Activated CD8-positive, alpha-beta T cell treated with anti-CD3 and anti-CD28 coated beads for 36 hours (primary cell): ENCODE measurements at regions not wholly inside any gene's neighbourhood (a gene's known extent, or its start where the extent isn't known, plus 50 kb on each side); places are given as distances from the start of the nearest gene placed in this dataset.

Source experiments
- ATAC-seq: fragments of 200-7000 bp; cut with Tn5 transposase; one replicate; pipeline ENCODE4 v1.10.0; 2021; ENCODE audit warnings: mild to moderate bottlenecking, moderate library complexity
- CTCF ChIA-PET: fragments of 350-600 bp; sonication (Branson Sonifier 250); formaldehyde crosslinking; loops from one replicate; lab custom pipeline; 2021; ENCODE audit warnings: antibody characterized with exemption; lab: Charles Lee
- POLR2A ChIA-PET: fragments of 350-600 bp; sonication (Branson Sonifier 250); formaldehyde crosslinking; loops from one replicate; lab custom pipeline; 2021; ENCODE audit warnings: antibody characterized with exemption; lab: Charles Lee
- DNase-seq: peaks from one replicate; pipeline ENCODE4 v3.0.0-alpha.2; 2020
- H3K27ac Mint-ChIP-seq: one replicate; pipeline ENCODE4 v1.8.0; 2021; ENCODE audit warnings: mild to moderate bottlenecking, mixed read lengths
- H3K27me3 Mint-ChIP-seq: one replicate; pipeline ENCODE4 v1.8.0; 2021; ENCODE audit warnings: mixed read lengths
- H3K36me3 Mint-ChIP-seq: one replicate; pipeline ENCODE4 v1.8.0; 2021; ENCODE audit warnings: low read depth, mixed read lengths
- H3K4me1 Mint-ChIP-seq: one replicate; pipeline ENCODE4 v1.8.0; 2021; ENCODE audit warnings: low read depth, mixed read lengths
- H3K4me3 Mint-ChIP-seq: one replicate; pipeline ENCODE4 v1.8.0; 2021; ENCODE audit warnings: mild to moderate bottlenecking, moderate library complexity, mixed read lengths
- H3K9me3 Mint-ChIP-seq: one replicate; pipeline ENCODE4 v1.8.0; 2021; ENCODE audit warnings: mixed read lengths
- intact Hi-C: fragments of 100-400 bp; cut with micrococcal nuclease; formaldehyde crosslinking; loops from one replicate; pipeline ENCODE4 v1.10.0; 2022
- TF ChIP-seq, protein P1 (sequence below): fragments of 200-600 bp; IDR thresholded peaks from one replicate; pipeline ENCODE4 v1.8.0; 2022; ENCODE audit warnings: antibody characterized with exemption, mild to moderate bottlenecking

- no peaks in the 10 kb centered on the region for H3K27me3 Mint-ChIP-seq
- DNase-seq (no peak), ATAC-seq (no peak)
- no peaks in the 10 kb centered on the region for H3K36me3 Mint-ChIP-seq
- H3K4me1 Mint-ChIP-seq = no peaks in the 10 kb centered on the region
- intact Hi-C loops = no loop called here
- CTCF ChIA-PET = no interaction called here
- TF ChIP-seq, protein P1, sequence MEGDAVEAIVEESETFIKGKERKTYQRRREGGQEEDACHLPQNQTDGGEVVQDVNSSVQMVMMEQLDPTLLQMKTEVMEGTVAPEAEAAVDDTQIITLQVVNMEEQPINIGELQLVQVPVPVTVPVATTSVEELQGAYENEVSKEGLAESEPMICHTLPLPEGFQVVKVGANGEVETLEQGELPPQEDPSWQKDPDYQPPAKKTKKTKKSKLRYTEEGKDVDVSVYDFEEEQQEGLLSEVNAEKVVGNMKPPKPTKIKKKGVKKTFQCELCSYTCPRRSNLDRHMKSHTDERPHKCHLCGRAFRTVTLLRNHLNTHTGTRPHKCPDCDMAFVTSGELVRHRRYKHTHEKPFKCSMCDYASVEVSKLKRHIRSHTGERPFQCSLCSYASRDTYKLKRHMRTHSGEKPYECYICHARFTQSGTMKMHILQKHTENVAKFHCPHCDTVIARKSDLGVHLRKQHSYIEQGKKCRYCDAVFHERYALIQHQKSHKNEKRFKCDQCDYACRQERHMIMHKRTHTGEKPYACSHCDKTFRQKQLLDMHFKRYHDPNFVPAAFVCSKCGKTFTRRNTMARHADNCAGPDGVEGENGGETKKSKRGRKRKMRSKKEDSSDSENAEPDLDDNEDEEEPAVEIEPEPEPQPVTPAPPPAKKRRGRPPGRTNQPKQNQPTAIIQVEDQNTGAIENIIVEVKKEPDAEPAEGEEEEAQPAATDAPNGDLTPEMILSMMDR = no peak
- H3K27ac Mint-ChIP-seq = no peak overlapping the region
- POLR2A ChIA-PET = no interaction called here
- H3K4me3 Mint-ChIP-seq = no peak overlapping the region
- no peaks in the 10 kb centered on the region for H3K9me3 Mint-ChIP-seq
Observed at GRCh38 chr9:108530141-108530540, 325.6 kb downstream of the ACTL7B start.

GRCh38 chr9:108528231-108528630 lies 327.6 kb downstream of the ACTL7B start:
- intact Hi-C loops = no loop called here
- CTCF ChIA-PET = no interaction called here
- no peaks in the 10 kb centered on the region for H3K9me3 Mint-ChIP-seq

DNA sequence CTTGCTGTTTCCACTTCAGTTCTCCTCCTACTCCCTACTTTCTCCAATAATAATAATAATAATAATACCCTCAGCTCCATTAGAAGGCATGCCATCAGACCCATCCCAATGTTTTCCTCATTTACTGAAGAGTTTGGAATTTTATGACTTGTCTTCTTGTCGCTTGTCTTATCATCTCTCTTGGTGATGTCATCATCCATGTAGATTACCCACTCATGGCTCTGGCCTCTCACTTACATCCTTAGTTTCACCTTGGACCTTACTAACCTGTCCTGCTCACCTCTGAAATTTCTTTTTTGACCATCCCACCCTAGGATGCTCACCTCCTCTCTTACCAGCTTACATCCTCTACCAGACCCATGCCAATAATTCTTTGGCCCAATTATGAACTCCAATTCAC lies 329.3 kb downstream of the ACTL7B start:
- TF ChIP-seq, protein P1 = no peak
- ATAC-seq (no peak), DNase-seq (no peak)
- Mint-ChIP-seq H3K9me3 (no peaks in the 10 kb centered on the region), H3K27me3 (no peaks in the 10 kb centered on the region), H3K4me3 (no peak overlapping the region), H3K4me1 (no peaks in the 10 kb centered on the region), H3K27ac (no peak overlapping the region), H3K36me3 (no peaks in the 10 kb centered on the region)
- CTCF ChIA-PET = no interaction called here
- POLR2A ChIA-PET = no interaction called here
- intact Hi-C loops = no loop called here

More at GRCh38 chr9:108528231-108528630, 327.6 kb downstream of the ACTL7B start:
- no peaks in the 10 kb centered on the region for H3K27me3 Mint-ChIP-seq
- H3K4me3 Mint-ChIP-seq = no peak overlapping the region
- POLR2A ChIA-PET = no interaction called here
- TF ChIP-seq, protein P1 = no peak
- DNase-seq = no peak
- no peak overlapping the region for H3K27ac Mint-ChIP-seq
- H3K36me3 Mint-ChIP-seq = no peaks in the 10 kb centered on the region
- ATAC-seq = no peak
- no peaks in the 10 kb centered on the region for H3K4me1 Mint-ChIP-seq

GRCh38 chr9:108525186-108525585 lies 330.6 kb downstream of the ACTL7B start:
- TF ChIP-seq, protein P1 = no peak
- ATAC-seq (no peak), DNase-seq (no peak)
- POLR2A ChIA-PET = no interaction called here
- no peaks in the 10 kb centered on the region for H3K4me1 Mint-ChIP-seq
- no peaks in the 10 kb centered on the region for H3K9me3 Mint-ChIP-seq
- H3K27me3 Mint-ChIP-seq = no peaks in the 10 kb centered on the region
- CTCF ChIA-PET = no interaction called here
- intact Hi-C loops = no loop called here
- H3K27ac Mint-ChIP-seq = no peak overlapping the region
- no peaks in the 10 kb centered on the region for H3K36me3 Mint-ChIP-seq
- H3K4me3 Mint-ChIP-seq = no peak overlapping the region

GRCh38 chr9:108521063-108521590 lies 334.7 kb downstream of the ACTL7B start:
- DNase-seq (no peak), ATAC-seq (no peak)
- H3K27ac Mint-ChIP-seq = no peak overlapping the region
- no peaks in the 10 kb centered on the region for H3K36me3 Mint-ChIP-seq
- H3K27me3 Mint-ChIP-seq = no peaks in the 10 kb centered on the region
- CTCF ChIA-PET = no interaction called here
- TF ChIP-seq, protein P1 = no peak
- POLR2A ChIA-PET = no interaction called here
- no peaks in the 10 kb centered on the region for H3K4me1 Mint-ChIP-seq
- H3K9me3 Mint-ChIP-seq = no peaks in the 10 kb centered on the region
- intact Hi-C loops = no loop called here
- H3K4me3 Mint-ChIP-seq = no peak overlapping the region
